GM19455 (cell line): ENCODE measurements at regions not wholly inside any gene's neighbourhood (a gene's known extent, or its start where the extent isn't known, plus 50 kb on each side); places are given as distances from the start of the nearest gene placed in this dataset.

ENCODE experiments used
- ATAC-seq: cut with Tn5 transposase; IDR thresholded peaks from one replicate; pipeline ENCODE4 v1.9.1; 2021; ENCODE audit not compliant: unreplicated experiment

DNA sequence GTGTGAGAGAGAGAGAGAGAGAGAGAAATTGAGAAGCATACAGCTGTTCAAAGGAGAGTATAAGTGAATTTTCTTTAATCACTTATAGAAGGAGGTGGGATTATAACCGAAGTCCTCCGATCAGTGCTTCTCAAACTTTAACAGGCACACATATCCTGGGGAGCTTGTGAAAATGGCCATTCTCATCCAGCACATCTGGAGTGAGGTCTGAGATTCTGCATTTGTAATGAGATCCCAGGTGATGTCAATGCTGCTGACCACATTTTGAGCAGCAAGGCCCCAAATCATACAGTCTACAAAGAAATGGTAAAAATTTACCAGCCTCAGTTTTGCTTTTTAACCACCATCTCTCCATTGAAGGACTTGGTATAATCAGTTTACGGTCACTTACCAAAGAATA lies 219.0 kb downstream of the PTEN start:
- peak; percentile 35 for ATAC-seq

- ATAC-seq: peak; percentile 83
These were observed 219.6 kb downstream of the PTEN start for GRCh38 chr10:88082806-88083596.

GRCh38 chr10:88083597-88083989 lies 220.2 kb downstream of the PTEN start:
- ATAC-seq: no peak

GRCh38 chr10:88086187-88086960 lies 222.9 kb downstream of the PTEN start:
- ATAC-seq: no peak

- ATAC-seq: no peak
These were observed 225.3 kb downstream of the PTEN start for GRCh38 chr10:88088441-88089340.

- ATAC-seq: no peak
These were observed 226.1 kb downstream of the PTEN start for GRCh38 chr10:88089498-88089897.

DNA sequence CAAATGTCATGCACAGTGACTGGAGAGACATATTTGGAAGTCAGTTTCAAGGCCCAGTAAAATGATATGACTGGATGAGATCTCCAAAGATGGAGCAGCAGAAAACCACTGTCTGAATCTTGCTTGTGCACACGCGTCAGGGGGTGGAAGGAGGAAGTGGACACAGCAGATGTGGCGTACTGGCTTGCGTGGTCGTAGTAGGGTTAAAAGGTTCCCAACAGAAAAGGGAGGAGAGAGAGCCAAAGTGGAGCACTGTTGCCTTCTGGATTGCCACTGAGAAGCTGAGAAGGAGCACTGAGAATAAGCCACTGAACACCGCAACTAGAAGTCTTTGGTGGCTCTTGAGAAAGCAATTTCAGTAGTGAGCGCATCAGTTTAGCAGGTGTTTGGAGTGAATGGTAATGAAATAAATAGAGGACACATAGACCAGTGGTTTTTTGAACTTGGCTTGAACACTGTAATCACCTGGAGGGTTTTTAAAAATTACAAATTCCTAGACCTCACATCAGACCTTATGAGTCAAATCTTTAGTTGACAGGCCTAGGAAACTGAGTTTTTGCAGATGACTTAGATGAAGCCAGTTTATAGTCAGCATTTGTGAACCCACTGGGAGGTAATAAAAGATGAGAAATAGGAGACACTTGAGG lies 227.3 kb downstream of the PTEN start:
- no peak for ATAC-seq

DNA sequence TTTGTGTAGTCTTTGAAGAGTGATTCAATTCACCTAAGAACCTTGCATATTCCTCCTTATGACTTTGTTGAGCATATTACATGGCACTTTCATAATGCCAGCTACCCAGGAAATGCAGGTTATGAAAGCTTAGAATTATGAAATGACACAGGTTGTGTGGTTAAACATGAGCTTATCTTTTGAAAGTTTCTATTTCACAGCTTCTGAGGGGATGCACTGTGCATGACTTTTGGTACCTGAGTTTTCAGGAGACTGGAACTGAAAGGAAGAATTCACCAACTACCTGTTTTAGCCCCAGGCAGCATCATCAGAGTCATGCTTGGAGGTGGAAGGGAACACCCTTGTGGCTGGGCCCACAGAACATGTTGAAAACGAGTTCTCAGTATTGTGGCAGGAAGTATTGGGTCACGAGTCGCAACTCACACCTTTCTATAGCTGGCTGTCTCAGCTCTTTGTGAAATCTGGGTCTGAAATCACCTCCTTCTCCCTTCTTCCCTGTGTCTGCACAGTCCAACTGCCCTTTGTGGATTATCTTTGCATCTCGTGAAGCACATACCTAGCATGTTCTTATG lies 228.2 kb downstream of the PTEN start:
- ATAC-seq: peak; percentile 80

- no peak for ATAC-seq
These were observed 228.8 kb downstream of the PTEN start for GRCh38 chr10:88092265-88092664.

DNA sequence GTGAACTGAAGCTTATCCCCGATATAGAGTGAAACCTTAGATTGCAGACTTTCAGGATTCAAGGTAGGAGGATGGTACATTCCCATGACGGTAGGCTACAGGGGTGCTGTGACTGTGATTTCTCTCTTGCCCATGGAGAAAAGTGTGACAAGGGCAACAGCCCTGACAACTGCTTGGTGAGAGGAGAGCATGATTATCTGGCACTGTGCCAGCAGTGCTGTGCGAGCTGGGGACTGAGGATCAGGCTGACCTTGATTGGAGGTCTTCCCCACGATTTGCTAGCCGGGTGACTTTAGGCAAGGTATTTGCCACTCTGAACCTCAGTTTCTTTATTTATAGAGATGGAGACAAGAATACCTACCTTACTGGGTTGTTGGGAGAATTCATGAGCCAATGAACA lies 229.5 kb downstream of the PTEN start:
- no peak for ATAC-seq

GRCh38 chr10:88094795-88095194 lies 231.4 kb downstream of the PTEN start:
- ATAC-seq: no peak

DNA sequence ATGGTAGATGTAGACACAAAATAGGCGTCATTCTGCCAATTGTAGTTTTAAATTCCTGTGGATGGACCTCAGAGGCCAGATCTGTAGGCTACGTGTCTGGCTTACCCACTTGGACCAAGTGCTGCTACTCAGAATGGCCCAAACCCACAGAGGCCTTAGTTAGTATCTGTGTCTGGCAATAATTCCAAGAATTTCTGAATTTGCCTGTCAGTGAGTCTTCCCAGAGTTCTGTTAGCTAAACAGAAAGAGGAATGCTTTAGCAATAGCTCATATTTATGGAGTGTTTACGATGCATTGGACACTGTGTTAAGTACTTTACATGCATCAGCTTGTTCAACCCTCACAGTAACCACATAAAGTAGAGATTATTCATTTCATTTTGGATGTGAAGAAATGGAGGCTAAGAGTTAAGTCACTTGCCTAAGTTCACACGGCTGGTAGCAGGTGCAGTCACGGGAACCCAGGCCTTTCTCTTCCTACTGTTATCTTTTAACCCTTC lies 231.8 kb downstream of the PTEN start:
- ATAC-seq: no peak

GRCh38 chr10:88095778-88096431 lies 232.5 kb downstream of the PTEN start:
- ATAC-seq: no peak

DNA sequence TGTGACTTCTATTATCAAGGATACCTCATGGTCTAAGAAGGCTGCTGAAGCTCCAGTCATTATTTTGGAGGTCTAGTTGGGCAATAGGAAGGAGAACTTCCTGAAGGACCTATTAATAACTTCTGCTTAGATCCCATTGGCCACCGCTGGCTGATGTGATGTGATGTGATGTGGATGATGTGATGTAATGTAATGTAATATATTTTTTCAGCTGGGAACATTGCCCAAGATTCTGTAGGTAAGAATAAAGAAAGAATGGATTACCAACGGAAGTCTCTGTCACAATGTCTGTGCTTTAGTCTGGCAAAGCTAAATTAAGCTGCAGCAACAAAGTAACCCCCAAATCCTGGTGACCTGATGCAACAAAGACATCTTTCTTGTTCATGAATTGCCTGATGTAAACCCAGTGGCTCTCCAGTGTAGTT lies 233.7 kb downstream of the PTEN start:
- ATAC-seq: no peak

- no peak for ATAC-seq
These were observed 234.1 kb downstream of the PTEN start for GRCh38 chr10:88097536-88097935.

GRCh38 chr10:88100281-88100680 lies 236.9 kb downstream of the PTEN start:
- ATAC-seq: no peak

GRCh38 chr10:88101666-88102065 lies 238.2 kb downstream of the PTEN start:
- ATAC-seq: no peak

GRCh38 chr10:88103576-88103975 lies 240.2 kb downstream of the PTEN start:
- no peak for ATAC-seq

DNA sequence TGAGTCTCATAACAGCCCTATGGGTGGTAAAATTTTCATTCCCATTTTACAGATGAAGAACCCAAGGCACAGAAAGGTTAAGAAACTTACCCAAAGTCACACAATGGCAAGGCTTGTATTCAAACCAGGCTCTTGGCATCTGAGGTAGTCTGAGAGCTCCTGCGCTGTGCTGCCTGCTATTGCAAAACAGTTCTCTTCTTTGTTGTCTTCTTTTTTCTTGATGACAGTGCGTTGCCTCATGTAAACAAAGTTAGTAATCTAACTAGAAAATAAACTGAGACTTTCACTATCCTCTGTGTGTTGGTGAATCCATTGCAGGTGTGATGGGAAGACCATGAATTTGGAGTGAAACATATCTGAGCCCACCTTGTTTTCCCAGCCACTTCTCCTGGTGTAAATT lies 240.8 kb downstream of the PTEN start:
- no peak for ATAC-seq

GRCh38 chr10:88106366-88106765 lies 242.9 kb downstream of the PTEN start:
- no peak for ATAC-seq
